ENCODE measurements at regions not wholly inside any gene's neighbourhood (a gene's known extent, or its start where the extent isn't known, plus 50 kb on each side); places are given as distances from the start of the nearest gene placed in this dataset.
"Not testable (repeated sequence)": the region's sequence is repeated elsewhere in the genome, so short reads cannot be mapped to it uniquely, and the experiment has no call there.

DNA sequence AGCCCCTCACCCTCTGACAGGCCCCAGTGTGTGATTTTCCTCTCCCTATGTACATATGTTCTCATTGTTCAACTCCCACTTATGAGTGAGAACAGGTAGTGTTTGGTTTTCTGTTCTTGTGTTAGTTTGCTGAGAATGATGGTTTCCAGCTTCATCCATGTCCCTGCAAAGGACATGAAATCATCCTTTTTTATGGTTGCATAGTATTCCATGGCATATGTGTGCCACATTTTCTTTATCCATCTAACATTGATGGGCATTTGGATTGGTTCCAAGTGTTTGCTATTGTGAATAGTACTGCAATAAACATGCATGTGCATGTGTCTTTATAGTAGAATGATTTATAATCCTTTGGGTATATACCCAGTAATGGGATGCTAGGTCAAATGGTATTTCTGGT, 223.7 kb upstream of the VLDLR start:
- not testable (repeated sequence) for H3K9me3 ChIP-seq (ENCODE audit: control insufficient read depth, low read length); DNase-seq (ENCODE audit: low read depth); H3K27me3 ChIP-seq (replicated peaks; ENCODE audit: control insufficient read depth, insufficient read depth, low read length); H3K4me3 ChIP-seq (ENCODE audit: low read length); H3K36me3 ChIP-seq (ENCODE audit: control insufficient read depth, insufficient read depth, low read length, severe bottlenecking); H3K9ac ChIP-seq (ENCODE audit: low read length); H3K4me1 ChIP-seq (ENCODE audit: control insufficient read depth, insufficient read depth, low read length)

DNA sequence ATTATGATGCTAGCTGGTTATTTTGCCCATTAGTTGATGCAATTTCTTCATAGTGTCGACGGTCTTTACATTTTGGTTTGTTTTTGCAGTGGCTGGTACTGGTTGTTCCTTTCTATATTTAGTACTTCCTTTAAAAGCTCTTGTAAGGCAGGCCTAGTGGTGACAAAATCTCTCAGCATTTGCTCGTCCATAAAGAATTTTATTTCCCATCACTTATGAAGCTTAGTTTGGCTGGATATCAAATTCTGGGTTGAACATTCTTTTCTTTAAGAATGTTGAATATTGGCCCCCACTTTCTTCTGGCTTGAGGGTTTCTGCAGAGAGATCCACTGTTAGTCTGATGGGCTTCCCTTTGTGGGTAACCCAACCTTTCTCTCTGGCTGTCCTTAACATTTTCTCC, 219.8 kb upstream of the VLDLR start:
- not testable (repeated sequence) for H3K4me3 ChIP-seq (ENCODE audit: low read length); H3K36me3 ChIP-seq (ENCODE audit: control insufficient read depth, insufficient read depth, low read length, severe bottlenecking); H3K9ac ChIP-seq (ENCODE audit: low read length); H3K27me3 ChIP-seq (replicated peaks; ENCODE audit: control insufficient read depth, insufficient read depth, low read length); DNase-seq (ENCODE audit: low read depth); H3K4me1 ChIP-seq (ENCODE audit: control insufficient read depth, insufficient read depth, low read length)
- peaks cover 29% of the 10 kb centered on the region for H3K9me3 ChIP-seq (ENCODE audit: control insufficient read depth, low read length)

DNA sequence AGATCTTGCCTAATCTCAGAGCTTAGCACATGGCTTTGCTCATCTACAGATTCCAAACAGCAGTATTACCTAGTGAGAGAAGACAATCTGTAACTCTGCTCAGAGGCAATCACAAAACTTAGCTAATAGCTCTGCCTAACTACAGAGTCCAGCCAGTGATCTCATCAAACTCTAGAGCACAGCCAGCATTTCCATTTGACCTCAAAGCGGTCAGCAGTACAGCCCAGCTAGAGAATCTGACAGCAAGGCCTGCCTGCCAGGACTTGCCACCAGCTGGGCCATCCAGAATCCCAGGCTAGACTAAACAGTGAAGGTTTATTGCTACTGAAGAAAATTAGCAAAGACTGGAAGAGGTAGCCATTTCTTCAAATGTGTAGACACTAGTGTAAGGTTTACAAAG, 217.9 kb upstream of the VLDLR start:
- no peak for DNase-seq (ENCODE audit: low read depth)
- Histone ChIP-seq H3K9me3 (ENCODE audit: control insufficient read depth, low read length) (peaks cover 29% of the 10 kb centered on the region), H3K4me3 (ENCODE audit: low read length) (no peak overlapping the region), H3K4me1 (ENCODE audit: control insufficient read depth, insufficient read depth, low read length) (no peaks in the 10 kb centered on the region), H3K9ac (ENCODE audit: low read length) (no peak overlapping the region), H3K36me3 (ENCODE audit: control insufficient read depth, insufficient read depth, low read length, severe bottlenecking) (no peaks in the 10 kb centered on the region), H3K27me3 (replicated peaks; ENCODE audit: control insufficient read depth, insufficient read depth, low read length) (no peaks in the 10 kb centered on the region)

DNA sequence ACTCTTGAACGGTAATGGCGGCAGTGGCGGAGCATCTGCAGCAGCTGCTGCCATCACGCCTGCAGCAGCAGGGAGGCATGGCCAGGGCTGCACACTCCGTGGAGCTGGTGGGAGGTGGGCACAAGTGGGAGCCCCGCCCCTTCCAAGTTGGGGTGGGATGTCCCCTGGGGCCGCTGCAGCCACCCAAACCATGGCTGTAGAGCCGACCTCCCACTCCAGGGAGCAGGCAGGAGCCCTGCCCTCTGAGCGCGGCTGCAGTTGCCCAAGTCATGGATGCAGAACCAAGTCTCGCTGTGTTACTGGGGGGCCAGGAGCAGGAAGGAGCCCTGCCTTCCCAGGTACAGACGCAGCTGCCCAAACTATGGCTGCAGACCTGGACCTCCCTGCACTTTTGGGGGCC, 215.3 kb upstream of the VLDLR start:
- H3K4me1 ChIP-seq (ENCODE audit: control insufficient read depth, insufficient read depth, low read length) = no peaks in the 10 kb centered on the region
- DNase-seq (ENCODE audit: low read depth) = no peak
- H3K36me3 ChIP-seq (ENCODE audit: control insufficient read depth, insufficient read depth, low read length, severe bottlenecking) = no peaks in the 10 kb centered on the region
- H3K9me3 ChIP-seq (ENCODE audit: control insufficient read depth, low read length) = peaks cover 29% of the 10 kb centered on the region
- no peaks in the 10 kb centered on the region for H3K27me3 ChIP-seq (replicated peaks; ENCODE audit: control insufficient read depth, insufficient read depth, low read length)
- H3K9ac ChIP-seq (ENCODE audit: low read length) = no peak overlapping the region
- no peak overlapping the region for H3K4me3 ChIP-seq (ENCODE audit: low read length)

DNA sequence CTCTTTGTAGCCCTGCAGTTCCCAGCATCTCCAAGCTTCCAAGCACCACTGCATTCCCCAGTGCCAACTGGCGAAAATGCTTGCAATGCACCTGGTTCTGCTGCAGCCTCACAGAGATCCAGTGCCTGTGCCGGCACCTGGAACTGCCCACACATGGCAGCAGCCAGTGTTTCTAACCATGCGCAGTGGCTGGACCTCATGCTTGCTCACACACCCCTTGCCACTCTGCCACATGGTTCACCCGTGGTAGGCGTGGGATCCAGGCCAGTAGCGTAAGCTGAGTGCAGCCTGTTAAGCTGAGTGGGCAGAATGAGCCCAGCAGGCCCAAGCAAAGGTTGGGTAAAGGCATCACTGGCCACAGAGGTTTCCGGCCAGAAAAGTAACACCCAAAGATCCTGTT, 214.1 kb upstream of the VLDLR start:
- no peak for DNase-seq (ENCODE audit: low read depth)
- Histone ChIP-seq H3K9ac (ENCODE audit: low read length) (no peak overlapping the region), H3K27me3 (replicated peaks; ENCODE audit: control insufficient read depth, insufficient read depth, low read length) (no peaks in the 10 kb centered on the region), H3K4me1 (ENCODE audit: control insufficient read depth, insufficient read depth, low read length) (no peaks in the 10 kb centered on the region), H3K9me3 (ENCODE audit: control insufficient read depth, low read length) (peaks cover 24% of the 10 kb centered on the region), H3K36me3 (ENCODE audit: control insufficient read depth, insufficient read depth, low read length, severe bottlenecking) (no peaks in the 10 kb centered on the region), H3K4me3 (ENCODE audit: low read length) (no peak overlapping the region)

DNA sequence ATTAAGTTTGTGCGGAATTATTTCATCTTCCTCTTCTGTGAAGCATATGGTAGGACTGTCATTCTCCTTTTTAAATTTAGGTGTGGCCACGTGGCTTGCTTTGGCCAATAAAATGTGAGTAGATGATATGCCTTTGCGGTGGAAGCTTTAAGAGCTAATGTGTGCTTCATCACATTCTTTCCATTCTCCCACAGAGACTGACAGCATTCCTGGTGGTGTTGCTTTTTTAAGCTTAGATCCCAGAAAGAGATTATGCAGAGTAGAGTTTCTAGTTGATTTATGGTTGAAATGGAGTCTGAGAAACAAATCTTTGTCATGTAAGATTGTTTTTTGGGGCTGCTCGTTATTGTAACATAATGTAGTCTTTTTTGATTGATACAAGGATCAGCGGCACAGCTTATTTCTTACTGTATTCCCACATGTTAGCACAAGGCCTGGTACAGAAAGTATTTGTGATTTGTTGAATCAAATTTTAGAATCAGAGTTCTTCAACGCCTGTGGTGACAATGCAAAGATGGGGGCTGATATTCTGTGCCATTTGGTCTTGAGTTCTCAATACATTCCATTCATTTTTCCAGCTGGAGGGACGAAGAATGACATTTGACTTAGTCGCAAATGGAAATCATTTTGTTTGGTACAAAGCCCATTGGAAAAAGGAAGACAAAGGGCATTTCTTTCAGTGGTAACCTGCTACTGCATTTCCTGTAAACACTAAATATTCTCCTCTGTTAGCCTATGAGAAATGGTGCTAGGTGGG, 209.9 kb upstream of the VLDLR start:
- no peaks in the 10 kb centered on the region for H3K36me3 ChIP-seq (ENCODE audit: control insufficient read depth, insufficient read depth, low read length, severe bottlenecking)
- DNase-seq (ENCODE audit: low read depth) = peak; percentile 38
- no peak overlapping the region for H3K9ac ChIP-seq (ENCODE audit: low read length)
- H3K4me1 ChIP-seq (ENCODE audit: control insufficient read depth, insufficient read depth, low read length) = no peaks in the 10 kb centered on the region
- H3K4me3 ChIP-seq (ENCODE audit: low read length) = no peak overlapping the region
- no peaks in the 10 kb centered on the region for H3K27me3 ChIP-seq (replicated peaks; ENCODE audit: control insufficient read depth, insufficient read depth, low read length)
- no peaks in the 10 kb centered on the region for H3K9me3 ChIP-seq (ENCODE audit: control insufficient read depth, low read length)

DNA sequence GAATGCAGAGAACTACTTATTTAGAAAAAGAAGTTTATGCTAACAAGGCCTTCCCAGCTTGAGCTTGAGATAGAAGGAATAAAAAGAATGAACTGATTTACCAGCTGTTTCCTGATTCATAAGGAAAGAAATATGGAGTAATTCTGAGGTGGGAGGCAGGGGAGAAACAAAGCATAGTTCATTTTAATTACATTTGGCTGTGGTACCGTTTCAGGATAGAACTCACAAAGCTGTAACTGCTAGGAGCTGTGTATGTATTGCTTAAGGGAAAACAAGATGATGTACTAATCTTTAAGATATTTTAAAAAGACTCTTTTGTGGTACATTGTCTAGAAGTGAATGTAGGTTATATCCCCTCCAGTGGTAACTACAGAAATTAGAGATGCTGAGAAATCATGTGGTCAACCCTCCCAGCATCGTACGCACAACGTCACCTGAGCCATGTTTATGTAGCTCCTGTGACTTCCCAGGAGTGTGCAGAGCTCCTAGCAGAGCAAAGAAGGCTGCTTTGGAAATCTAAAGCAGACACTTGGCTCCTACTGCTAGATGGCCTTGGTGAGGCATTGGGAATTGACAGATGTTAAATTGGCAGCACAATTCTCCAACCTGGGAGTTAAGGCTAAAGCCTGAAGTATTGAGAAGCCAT, 208.3 kb upstream of the VLDLR start:
- Histone ChIP-seq H3K4me1 (ENCODE audit: control insufficient read depth, insufficient read depth, low read length) (no peaks in the 10 kb centered on the region), H3K4me3 (ENCODE audit: low read length) (no peak overlapping the region), H3K9ac (ENCODE audit: low read length) (no peak overlapping the region), H3K27me3 (replicated peaks; ENCODE audit: control insufficient read depth, insufficient read depth, low read length) (no peaks in the 10 kb centered on the region), H3K9me3 (ENCODE audit: control insufficient read depth, low read length) (no peaks in the 10 kb centered on the region), H3K36me3 (ENCODE audit: control insufficient read depth, insufficient read depth, low read length, severe bottlenecking) (no peaks in the 10 kb centered on the region)
- no peak for DNase-seq (ENCODE audit: low read depth)

DNA sequence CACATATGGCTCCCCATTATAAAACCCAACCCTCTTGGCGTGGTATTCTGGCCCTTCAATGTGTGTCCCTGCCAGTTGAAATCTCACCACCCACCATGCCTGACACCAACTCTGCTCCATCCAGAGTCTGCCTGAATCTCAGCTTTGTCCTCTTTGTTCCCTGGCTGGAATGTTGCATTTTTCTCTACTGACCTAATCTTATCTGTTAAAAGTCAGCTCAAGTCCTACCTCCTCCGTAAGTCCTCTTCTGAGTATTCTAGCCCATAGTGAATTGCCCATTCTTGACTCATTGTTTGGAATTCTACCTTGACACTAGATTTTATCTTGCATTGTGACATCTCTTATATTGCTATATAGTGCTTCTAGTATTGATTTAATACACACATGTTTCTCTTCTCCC, 207.1 kb upstream of the VLDLR start:
- Histone ChIP-seq H3K9ac (ENCODE audit: low read length) (no peak overlapping the region), H3K27me3 (replicated peaks; ENCODE audit: control insufficient read depth, insufficient read depth, low read length) (peaks cover 5% of the 10 kb centered on the region), H3K4me3 (ENCODE audit: low read length) (no peak overlapping the region), H3K4me1 (ENCODE audit: control insufficient read depth, insufficient read depth, low read length) (no peaks in the 10 kb centered on the region), H3K9me3 (ENCODE audit: control insufficient read depth, low read length) (no peaks in the 10 kb centered on the region), H3K36me3 (ENCODE audit: control insufficient read depth, insufficient read depth, low read length, severe bottlenecking) (no peaks in the 10 kb centered on the region)
- DNase-seq (ENCODE audit: low read depth) = no peak

DNA sequence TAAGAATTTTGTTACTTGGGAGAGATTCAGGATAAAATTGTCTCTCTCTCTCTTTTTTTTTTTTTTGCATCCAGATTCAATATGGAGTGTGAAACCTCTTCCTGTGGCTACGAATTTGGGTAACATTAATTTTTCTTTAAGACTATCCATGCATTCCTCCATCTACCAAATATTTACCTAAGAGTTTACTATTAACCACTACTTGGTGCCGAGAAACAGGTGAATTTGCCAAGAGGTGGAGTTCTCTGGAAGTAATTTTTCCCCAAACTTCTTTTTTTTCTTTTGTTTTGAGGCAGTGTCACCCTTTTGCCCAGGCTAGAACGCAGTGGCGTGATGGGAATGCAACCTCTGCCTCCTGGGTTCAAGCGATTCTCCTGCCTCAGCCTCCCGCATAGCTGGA, 206.3 kb upstream of the VLDLR start:
- H3K4me1 ChIP-seq (ENCODE audit: control insufficient read depth, insufficient read depth, low read length) = no peaks in the 10 kb centered on the region
- H3K4me3 ChIP-seq (ENCODE audit: low read length) = no peak overlapping the region
- DNase-seq (ENCODE audit: low read depth) = no peak
- H3K9me3 ChIP-seq (ENCODE audit: control insufficient read depth, low read length) = no peaks in the 10 kb centered on the region
- no peak overlapping the region for H3K9ac ChIP-seq (ENCODE audit: low read length)
- no peaks in the 10 kb centered on the region for H3K36me3 ChIP-seq (ENCODE audit: control insufficient read depth, insufficient read depth, low read length, severe bottlenecking)
- peaks cover 7% of the 10 kb centered on the region for H3K27me3 ChIP-seq (replicated peaks; ENCODE audit: control insufficient read depth, insufficient read depth, low read length)

DNA sequence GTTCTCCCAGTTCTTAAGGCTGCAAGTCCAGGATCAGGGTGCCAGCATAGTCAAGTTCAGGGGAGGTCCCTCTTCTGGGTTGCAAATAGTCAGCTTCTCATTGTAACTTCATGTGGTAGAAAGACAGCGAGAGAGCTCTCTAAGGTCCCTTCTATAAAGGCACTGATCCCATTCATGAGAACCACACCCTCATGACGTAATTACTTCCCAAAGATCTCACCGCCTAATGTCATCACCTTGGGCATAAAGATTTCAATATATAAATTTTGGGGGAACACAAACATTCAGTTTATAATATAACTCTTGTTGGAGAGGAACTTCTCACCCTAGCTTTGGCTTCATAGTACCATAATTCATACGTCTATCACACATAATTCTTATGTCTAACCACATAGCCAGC, 203.9 kb upstream of the VLDLR start:
- Histone ChIP-seq H3K9ac (ENCODE audit: low read length) (no peak overlapping the region), H3K4me1 (ENCODE audit: control insufficient read depth, insufficient read depth, low read length) (no peaks in the 10 kb centered on the region), H3K36me3 (ENCODE audit: control insufficient read depth, insufficient read depth, low read length, severe bottlenecking) (no peaks in the 10 kb centered on the region), H3K9me3 (ENCODE audit: control insufficient read depth, low read length) (no peaks in the 10 kb centered on the region), H3K4me3 (ENCODE audit: low read length) (no peak overlapping the region), H3K27me3 (replicated peaks; ENCODE audit: control insufficient read depth, insufficient read depth, low read length) (peaks cover 7% of the 10 kb centered on the region)
- no peak for DNase-seq (ENCODE audit: low read depth)

DNA sequence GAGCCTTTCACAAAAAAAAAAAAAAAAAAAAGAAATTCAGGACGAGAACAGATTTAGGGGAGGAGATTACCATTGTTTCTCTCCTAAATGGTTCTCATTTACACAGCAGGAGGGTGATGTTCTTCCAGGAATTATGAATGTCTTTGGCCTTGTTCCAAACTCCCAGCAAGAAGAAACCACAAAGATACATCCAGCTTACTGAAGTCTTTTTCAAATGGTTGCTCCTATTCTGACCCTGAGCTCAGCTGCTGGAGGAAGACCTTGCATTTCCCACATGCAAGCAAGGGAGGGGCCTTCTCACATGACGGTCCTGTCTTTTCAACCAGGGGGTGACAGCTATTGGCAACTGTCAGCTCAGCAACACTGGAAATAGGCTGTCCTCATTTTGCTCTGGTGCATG, 203.0 kb upstream of the VLDLR start:
- H3K9me3 ChIP-seq (ENCODE audit: control insufficient read depth, low read length) = no peaks in the 10 kb centered on the region
- H3K36me3 ChIP-seq (ENCODE audit: control insufficient read depth, insufficient read depth, low read length, severe bottlenecking) = no peaks in the 10 kb centered on the region
- H3K4me1 ChIP-seq (ENCODE audit: control insufficient read depth, insufficient read depth, low read length) = no peaks in the 10 kb centered on the region
- H3K9ac ChIP-seq (ENCODE audit: low read length) = no peak overlapping the region
- peaks cover 7% of the 10 kb centered on the region for H3K27me3 ChIP-seq (replicated peaks; ENCODE audit: control insufficient read depth, insufficient read depth, low read length)
- H3K4me3 ChIP-seq (ENCODE audit: low read length) = no peak overlapping the region
- no peak for DNase-seq (ENCODE audit: low read depth)

DNA sequence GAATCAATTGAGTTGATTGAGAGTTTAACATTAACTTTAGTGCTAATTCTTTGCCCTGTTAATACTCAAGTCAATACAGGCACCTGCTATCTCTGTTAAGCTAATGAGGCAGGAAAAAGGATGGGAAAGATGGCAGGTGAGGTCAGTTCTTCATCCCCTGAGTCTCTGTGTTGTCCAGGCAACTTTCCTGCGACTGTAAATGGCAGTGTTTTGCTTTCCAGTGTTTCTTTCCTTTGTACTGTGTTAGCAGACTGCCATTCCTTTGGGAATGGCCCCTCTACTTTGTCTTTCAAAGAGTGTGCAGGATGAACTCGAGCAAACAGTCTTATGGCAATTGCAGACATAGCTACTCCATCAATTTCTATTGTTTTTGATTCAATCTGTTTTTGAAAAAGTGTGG, 202.2 kb upstream of the VLDLR start:
- Histone ChIP-seq H3K4me3 (ENCODE audit: low read length) (no peak overlapping the region), H3K4me1 (ENCODE audit: control insufficient read depth, insufficient read depth, low read length) (no peaks in the 10 kb centered on the region), H3K27me3 (replicated peaks; ENCODE audit: control insufficient read depth, insufficient read depth, low read length) (peaks cover 7% of the 10 kb centered on the region), H3K36me3 (ENCODE audit: control insufficient read depth, insufficient read depth, low read length, severe bottlenecking) (no peaks in the 10 kb centered on the region), H3K9me3 (ENCODE audit: control insufficient read depth, low read length) (no peaks in the 10 kb centered on the region), H3K9ac (ENCODE audit: low read length) (no peak overlapping the region)
- DNase-seq (ENCODE audit: low read depth) = no peak
